ENCODE measurements at regions not wholly inside any gene's neighbourhood (a gene's known extent, or its start where the extent isn't known, plus 50 kb on each side); places are given as distances from the start of the nearest gene placed in this dataset.

DNA sequence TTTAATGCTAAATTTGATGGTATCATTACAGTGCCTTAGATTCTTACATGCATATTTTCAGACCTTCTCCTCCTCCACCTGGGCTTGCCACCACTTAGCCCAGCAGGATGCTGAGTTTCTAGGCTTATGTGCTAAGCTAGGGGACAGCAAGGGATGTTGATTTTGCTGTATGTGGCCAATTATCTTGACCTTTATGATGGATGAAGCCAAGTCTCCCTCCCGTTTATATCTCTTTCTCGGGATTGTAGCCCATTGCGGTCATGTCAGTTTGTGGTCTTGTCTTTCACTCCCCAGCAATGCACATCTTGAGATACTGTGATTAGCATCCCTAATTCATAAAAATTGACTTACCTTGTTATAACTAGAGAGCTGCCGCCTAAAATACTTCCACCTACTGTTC lies 278.7 kb upstream of the SOX2 start:
- no peak for TF ChIP-seq CREB1 (IDR thresholded peaks at IDR 0.05; ENCODE audit: low read depth)
- no peak for TF ChIP-seq FOXM1 (IDR thresholded peaks at IDR 0.05; ENCODE audit: borderline replicate concordance, low read depth)
- no peak for TF ChIP-seq RAD21 (IDR thresholded peaks at IDR 0.05; ENCODE audit: low read depth)
- TF ChIP-seq MAX (IDR thresholded peaks at IDR 0.05): no peak
- no peak for TF ChIP-seq ZBTB7A (IDR thresholded peaks at IDR 0.05; ENCODE audit: low read depth)
- TF ChIP-seq TAF1 (IDR thresholded peaks at IDR 0.05; ENCODE audit: low read depth): no peak
- TF ChIP-seq USF1 (IDR thresholded peaks at IDR 0.05): no peak
- TF ChIP-seq CEBPB (IDR thresholded peaks at IDR 0.05): no peak
- TF ChIP-seq TCF12 (IDR thresholded peaks at IDR 0.05; ENCODE audit: low read depth): no peak
- TF ChIP-seq NFIC (IDR thresholded peaks at IDR 0.05): no peak
- TF ChIP-seq EP300 (IDR thresholded peaks at IDR 0.05; ENCODE audit: borderline replicate concordance): no peak

DNA sequence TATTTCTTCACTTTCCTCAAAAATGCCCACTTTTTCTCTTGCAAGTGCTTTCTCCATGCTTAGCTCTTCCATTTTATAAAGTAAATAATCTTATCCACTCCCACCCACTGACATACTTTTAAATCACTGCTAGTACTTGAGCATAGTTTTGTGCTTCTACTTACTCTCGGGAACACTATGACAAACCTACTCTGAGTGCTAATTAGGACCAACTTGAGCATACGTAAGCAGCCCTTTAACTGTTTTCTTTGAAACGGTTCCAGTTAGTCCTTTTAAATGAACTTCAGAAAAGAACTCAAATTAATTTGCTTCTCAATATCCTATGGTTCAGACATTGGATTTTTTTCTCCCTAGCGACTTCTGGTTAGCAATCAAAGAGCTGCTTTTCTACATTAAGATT lies 280.0 kb upstream of the SOX2 start:
- TF ChIP-seq TEAD4 (IDR thresholded peaks at IDR 0.05) (no peak), FOXM1 (IDR thresholded peaks at IDR 0.05; ENCODE audit: borderline replicate concordance, low read depth) (no peak), YY1 (IDR thresholded peaks at IDR 0.05; ENCODE audit: low read depth) (no peak), NFIC (IDR thresholded peaks at IDR 0.05) (no peak), RAD21 (IDR thresholded peaks at IDR 0.05; ENCODE audit: low read depth) (no peak), TCF12 (IDR thresholded peaks at IDR 0.05; ENCODE audit: low read depth) (no peak)

- no peak for TF ChIP-seq ZBTB7A (IDR thresholded peaks at IDR 0.05; ENCODE audit: low read depth)
- no peak for TF ChIP-seq CREB1 (IDR thresholded peaks at IDR 0.05; ENCODE audit: low read depth)
These were observed 286.7 kb upstream of the SOX2 start for GRCh38 chr3:181425074-181425473.

DNA sequence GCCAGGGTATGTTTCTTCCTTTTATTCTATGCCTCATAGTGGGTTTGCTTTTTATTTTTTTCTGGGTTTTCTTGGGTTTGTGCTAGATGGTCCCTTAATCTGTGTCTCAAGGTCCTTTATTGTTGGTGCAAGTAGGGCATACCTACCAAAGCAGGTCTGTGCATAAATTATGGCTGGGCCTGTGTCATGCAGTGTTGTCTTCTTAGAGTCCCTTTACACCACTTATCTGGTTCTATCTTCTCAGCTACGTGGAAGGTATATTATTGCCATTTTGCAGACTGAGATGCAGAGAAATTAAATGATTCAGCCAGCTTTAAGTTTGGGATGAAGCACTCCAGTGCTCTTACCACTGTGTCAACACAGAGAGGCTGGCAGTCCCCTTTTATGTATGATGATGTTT lies 293.5 kb upstream of the SOX2 start:
- TF ChIP-seq CREB1 (IDR thresholded peaks at IDR 0.05; ENCODE audit: low read depth): no peak
- TF ChIP-seq USF1 (IDR thresholded peaks at IDR 0.05): no peak
- TF ChIP-seq MAX (IDR thresholded peaks at IDR 0.05): no peak
- TF ChIP-seq TCF12 (IDR thresholded peaks at IDR 0.05; ENCODE audit: low read depth): no peak
- no peak for TF ChIP-seq YY1 (IDR thresholded peaks at IDR 0.05; ENCODE audit: low read depth)
- no peak for TF ChIP-seq CEBPB (IDR thresholded peaks at IDR 0.05)
- no peak for TF ChIP-seq ZBTB7A (IDR thresholded peaks at IDR 0.05; ENCODE audit: low read depth)
- TF ChIP-seq EGR1 (IDR thresholded peaks at IDR 0.05): no peak

GRCh38 chr3:181417748-181418147 lies 294.0 kb upstream of the SOX2 start:
- TF ChIP-seq EP300 (IDR thresholded peaks at IDR 0.05; ENCODE audit: borderline replicate concordance) (no peak), TAF1 (IDR thresholded peaks at IDR 0.05; ENCODE audit: low read depth) (no peak), NFIC (IDR thresholded peaks at IDR 0.05) (no peak), USF1 (IDR thresholded peaks at IDR 0.05) (no peak)
- TF ChIP-seq, protein P1, sequence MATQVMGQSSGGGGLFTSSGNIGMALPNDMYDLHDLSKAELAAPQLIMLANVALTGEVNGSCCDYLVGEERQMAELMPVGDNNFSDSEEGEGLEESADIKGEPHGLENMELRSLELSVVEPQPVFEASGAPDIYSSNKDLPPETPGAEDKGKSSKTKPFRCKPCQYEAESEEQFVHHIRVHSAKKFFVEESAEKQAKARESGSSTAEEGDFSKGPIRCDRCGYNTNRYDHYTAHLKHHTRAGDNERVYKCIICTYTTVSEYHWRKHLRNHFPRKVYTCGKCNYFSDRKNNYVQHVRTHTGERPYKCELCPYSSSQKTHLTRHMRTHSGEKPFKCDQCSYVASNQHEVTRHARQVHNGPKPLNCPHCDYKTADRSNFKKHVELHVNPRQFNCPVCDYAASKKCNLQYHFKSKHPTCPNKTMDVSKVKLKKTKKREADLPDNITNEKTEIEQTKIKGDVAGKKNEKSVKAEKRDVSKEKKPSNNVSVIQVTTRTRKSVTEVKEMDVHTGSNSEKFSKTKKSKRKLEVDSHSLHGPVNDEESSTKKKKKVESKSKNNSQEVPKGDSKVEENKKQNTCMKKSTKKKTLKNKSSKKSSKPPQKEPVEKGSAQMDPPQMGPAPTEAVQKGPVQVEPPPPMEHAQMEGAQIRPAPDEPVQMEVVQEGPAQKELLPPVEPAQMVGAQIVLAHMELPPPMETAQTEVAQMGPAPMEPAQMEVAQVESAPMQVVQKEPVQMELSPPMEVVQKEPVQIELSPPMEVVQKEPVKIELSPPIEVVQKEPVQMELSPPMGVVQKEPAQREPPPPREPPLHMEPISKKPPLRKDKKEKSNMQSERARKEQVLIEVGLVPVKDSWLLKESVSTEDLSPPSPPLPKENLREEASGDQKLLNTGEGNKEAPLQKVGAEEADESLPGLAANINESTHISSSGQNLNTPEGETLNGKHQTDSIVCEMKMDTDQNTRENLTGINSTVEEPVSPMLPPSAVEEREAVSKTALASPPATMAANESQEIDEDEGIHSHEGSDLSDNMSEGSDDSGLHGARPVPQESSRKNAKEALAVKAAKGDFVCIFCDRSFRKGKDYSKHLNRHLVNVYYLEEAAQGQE (IDR thresholded peaks at IDR 0.05; ENCODE audit: low read depth): no peak

GRCh38 chr3:181410870-181411269 lies 300.9 kb upstream of the SOX2 start:
- TF ChIP-seq RAD21 (IDR thresholded peaks at IDR 0.05; ENCODE audit: low read depth): no peak
- TF ChIP-seq EP300 (IDR thresholded peaks at IDR 0.05; ENCODE audit: borderline replicate concordance): no peak
- TF ChIP-seq FOXM1 (IDR thresholded peaks at IDR 0.05; ENCODE audit: borderline replicate concordance, low read depth): no peak
- TF ChIP-seq CEBPB (IDR thresholded peaks at IDR 0.05): no peak
- no peak for TF ChIP-seq USF1 (IDR thresholded peaks at IDR 0.05)
- TF ChIP-seq, protein P1 (IDR thresholded peaks at IDR 0.05; ENCODE audit: low read depth): no peak
- TF ChIP-seq TCF12 (IDR thresholded peaks at IDR 0.05; ENCODE audit: low read depth): no peak
- TF ChIP-seq NFIC (IDR thresholded peaks at IDR 0.05): no peak
- no peak for TF ChIP-seq CREB1 (IDR thresholded peaks at IDR 0.05; ENCODE audit: low read depth)
- TF ChIP-seq ZBTB7A (IDR thresholded peaks at IDR 0.05; ENCODE audit: low read depth): no peak
- no peak for TF ChIP-seq EGR1 (IDR thresholded peaks at IDR 0.05)
- TF ChIP-seq TAF1 (IDR thresholded peaks at IDR 0.05; ENCODE audit: low read depth): no peak
- no peak for TF ChIP-seq MAX (IDR thresholded peaks at IDR 0.05)
- TF ChIP-seq YY1 (IDR thresholded peaks at IDR 0.05; ENCODE audit: low read depth): no peak
